Trophoblast cell (in vitro differentiated cells and primary cell): ENCODE measurements at regions not wholly inside any gene's neighbourhood (a gene's known extent, or its start where the extent isn't known, plus 50 kb on each side); places are given as distances from the start of the nearest gene placed in this dataset.

Experiments
- DNase-seq, 2 donors: peaks; one replicate each; pipeline ENCODE4 v3.0.0-alpha.2; 2016
- H2AFZ ChIP-seq: 2 replicates; pipeline ENCODE4 v1.6.1; 2013; ENCODE audit warnings: low read length, moderate library complexity, mild to moderate bottlenecking; ENCODE audit not compliant: insufficient read depth, poor library complexity
- H2AK5ac ChIP-seq: 2 replicates; pipeline ENCODE4 v1.6.1; 2013; ENCODE audit warnings: mild to moderate bottlenecking, low read length
- H2BK120ac ChIP-seq: 2 replicates; pipeline ENCODE4 v1.6.1; 2013; ENCODE audit warnings: low read length, mild to moderate bottlenecking, moderate library complexity; ENCODE audit not compliant: insufficient read depth, poor library complexity
- H2BK12ac ChIP-seq: 2 replicates; pipeline ENCODE4 v1.6.1; 2013; ENCODE audit warnings: mild to moderate bottlenecking, low read length, moderate library complexity
- H2BK5ac ChIP-seq: 2 replicates; pipeline ENCODE4 v1.6.1; 2013; ENCODE audit warnings: low read length, low read depth, moderate library complexity, mild to moderate bottlenecking; ENCODE audit not compliant: poor library complexity
- H3K14ac ChIP-seq: 2 replicates; pipeline ENCODE4 v1.6.1; 2013; ENCODE audit warnings: mild to moderate bottlenecking, low read length
- H3K18ac ChIP-seq: 2 replicates; pipeline ENCODE4 v1.6.1; 2013; ENCODE audit warnings: mild to moderate bottlenecking, low read length
- H3K23ac ChIP-seq: 2 replicates; pipeline ENCODE4 v1.6.1; 2013; ENCODE audit warnings: low read length
- H3K27ac ChIP-seq: 2 replicates; pipeline ENCODE4 v1.5.1; 2013; ENCODE audit warnings: low read depth, mild to moderate bottlenecking, inconsistent platforms, low read length, moderate library complexity
- H3K27me3 ChIP-seq: 2 replicates; pipeline ENCODE4 v1.6.1; 2013; ENCODE audit warnings: inconsistent platforms, mild to moderate bottlenecking, low read length, moderate library complexity; ENCODE audit not compliant: insufficient read depth
- H3K36me3 ChIP-seq, 2 experiments: 1 replicate in 1 of 2; 2 replicates in 1 of 2; pipeline ENCODE4 v1.6.1; 2013; ENCODE audit warnings: low read length in 2 of 2, mild to moderate bottlenecking in 2 of 2, moderate library complexity in 1 of 2; ENCODE audit not compliant: insufficient read depth in 2 of 2, control insufficient read depth in 1 of 2
- H3K4ac ChIP-seq: 2 replicates; pipeline ENCODE4 v1.6.1; 2013; ENCODE audit warnings: low read depth, mild to moderate bottlenecking, low read length, moderate library complexity
- H3K4me1 ChIP-seq, 2 experiments: 1 replicate in 1 of 2; 2 replicates in 1 of 2; pipeline ENCODE4 v1.6.1; 2013; ENCODE audit warnings: low read length in 2 of 2, mild to moderate bottlenecking in 2 of 2, moderate library complexity in 1 of 2; ENCODE audit not compliant: insufficient read depth in 2 of 2, control insufficient read depth in 1 of 2
- H3K4me2 ChIP-seq: 2 replicates; pipeline ENCODE4 v1.6.1; 2013; ENCODE audit warnings: inconsistent platforms, mild to moderate bottlenecking, low read length, moderate library complexity
- H3K4me3 ChIP-seq: 2 replicates; pipeline ENCODE4 v1.5.1; 2013; ENCODE audit warnings: mild to moderate bottlenecking, low read depth, low read length, inconsistent platforms
- H3K79me1 ChIP-seq: one replicate; pipeline ENCODE4 v1.6.1; 2013; ENCODE audit warnings: low read length
- H3K79me2 ChIP-seq: 2 replicates; pipeline ENCODE4 v1.6.1; 2013; ENCODE audit warnings: low read length, mild to moderate bottlenecking; ENCODE audit not compliant: control insufficient read depth, insufficient read depth, poor library complexity
- H3K9ac ChIP-seq: 2 replicates; pipeline ENCODE4 v1.6.1; 2013; ENCODE audit warnings: mild to moderate bottlenecking, low read length
- H3K9me3 ChIP-seq: 2 replicates; pipeline ENCODE4 v1.6.1; 2013; ENCODE audit warnings: low read depth, mild to moderate bottlenecking, control low read depth, inconsistent platforms, low read length; ENCODE audit not compliant: insufficient read depth
- H4K12ac ChIP-seq: 2 replicates; pipeline ENCODE4 v1.6.1; 2013; ENCODE audit warnings: low read depth, mild to moderate bottlenecking, low read length, moderate library complexity
- H4K8ac ChIP-seq: 2 replicates; pipeline ENCODE4 v1.6.1; 2013; ENCODE audit warnings: low read depth, mild to moderate bottlenecking, low read length, moderate library complexity
- H4K91ac ChIP-seq: one replicate; pipeline ENCODE4 v1.6.1; 2013; ENCODE audit warnings: low read depth, mild to moderate bottlenecking, low read length, moderate library complexity
- WGBS: extraction: QIAGEN DNeasy Blood & Tissue Kit; methylation state at CpG from one replicate; pipeline ENCODE4 v1.1.7; 2013; ENCODE audit warnings: missing lambda C conversion rate; ENCODE audit not compliant: insufficient read length, insufficient coverage; ENCODE audit errors: extremely low coverage; 5-methylcytosine and 5-hydroxymethylcytosine counted together

GRCh38 chr13:73212482-73212881 is 153.7 kb downstream of the KLF5 start:
- Histone ChIP-seq H2BK5ac (no peak overlapping the region), H3K4ac (no peak overlapping the region), H4K8ac (no peak overlapping the region), H3K79me2 (no peaks in the 10 kb centered on the region), H3K9ac (no peak overlapping the region), H4K12ac (no peak overlapping the region), H2AK5ac (no peak overlapping the region), H3K4me3 (no peak overlapping the region), H3K9me3 (no peaks in the 10 kb centered on the region), H3K18ac (no peak overlapping the region), H3K4me2 (no peak overlapping the region), H3K27ac (no peak overlapping the region), H2BK12ac (no peak overlapping the region), H3K4me1 (peaks cover 0 to 8% of the 10 kb centered on the region in 2 experiments), H3K23ac (no peak overlapping the region), H2AFZ (no peak overlapping the region), H3K27me3 (no peaks in the 10 kb centered on the region), H2BK120ac (no peak overlapping the region), H3K14ac (no peak overlapping the region), H3K79me1 (peaks cover 2% of the 10 kb centered on the region), H3K36me3 (no peaks in the 10 kb centered on the region), H4K91ac (no peak overlapping the region)
- no CpG with 5 or more reads among the region's 3 CpGs for WGBS
- no peak for DNase-seq

- Histone ChIP-seq H3K79me2 (no peaks in the 10 kb centered on the region), H3K9me3 (no peaks in the 10 kb centered on the region), H2AK5ac (no peak overlapping the region), H3K27me3 (no peaks in the 10 kb centered on the region), H3K9ac (no peak overlapping the region), H3K14ac (no peak overlapping the region), H3K36me3 (no peaks in the 10 kb centered on the region), H4K12ac (no peak overlapping the region), H3K27ac (no peak overlapping the region), H2BK120ac (no peak overlapping the region), H3K4me3 (no peak overlapping the region), H4K8ac (no peak overlapping the region), H3K4me1 (peaks cover 0 to 3% of the 10 kb centered on the region in 2 experiments), H3K4ac (no peak overlapping the region), H2AFZ (no peak overlapping the region), H3K79me1 (no peaks in the 10 kb centered on the region), H4K91ac (no peak overlapping the region), H3K4me2 (no peak overlapping the region), H2BK5ac (no peak overlapping the region), H3K23ac (no peak overlapping the region), H3K18ac (no peak overlapping the region), H2BK12ac (no peak overlapping the region)
- WGBS: no CpG with 5 or more reads among the region's 6 CpGs
- DNase-seq: peak; percentile 49 to 82
Measured at GRCh38 chr13:73210218-73210883, 151.5 kb downstream of the KLF5 start.

- H4K91ac ChIP-seq: no peak overlapping the region
- H3K23ac ChIP-seq: no peak overlapping the region
- no peak overlapping the region for H3K4ac ChIP-seq
- H4K12ac ChIP-seq: no peak overlapping the region
- H2BK5ac ChIP-seq: no peak overlapping the region
- H2AFZ ChIP-seq: no peak overlapping the region
- H2BK120ac ChIP-seq: no peak overlapping the region
- no peak overlapping the region for H2AK5ac ChIP-seq
- no peak overlapping the region for H3K27ac ChIP-seq
- no peak overlapping the region for H3K14ac ChIP-seq
- no peak overlapping the region for H3K4me2 ChIP-seq
- no peak overlapping the region for H3K18ac ChIP-seq
- no CpG with 5 or more reads among the region's 5 CpGs for WGBS
- H2BK12ac ChIP-seq: no peak overlapping the region
- no peaks in the 10 kb centered on the region for H3K79me2 ChIP-seq
- H3K4me1 ChIP-seq: no peaks in the 10 kb centered on the region
- no peak overlapping the region for H3K9ac ChIP-seq
- H4K8ac ChIP-seq: no peak overlapping the region
- H3K27me3 ChIP-seq: no peaks in the 10 kb centered on the region
- H3K36me3 ChIP-seq: no peaks in the 10 kb centered on the region
- DNase-seq: no peak
- no peaks in the 10 kb centered on the region for H3K79me1 ChIP-seq
- H3K4me3 ChIP-seq: no peak overlapping the region
- no peaks in the 10 kb centered on the region for H3K9me3 ChIP-seq
Measured at GRCh38 chr13:73204952-73205351, 146.1 kb downstream of the KLF5 start.

- no peak overlapping the region for H4K12ac ChIP-seq
- no peak overlapping the region for H3K14ac ChIP-seq
- H3K27ac ChIP-seq: no peak overlapping the region
- H4K91ac ChIP-seq: no peak overlapping the region
- no peak overlapping the region for H3K4ac ChIP-seq
- no peak for DNase-seq
- no peak overlapping the region for H3K18ac ChIP-seq
- H3K4me3 ChIP-seq: no peak overlapping the region
- no peak overlapping the region for H2BK12ac ChIP-seq
- no peak overlapping the region for H2BK5ac ChIP-seq
- H3K9me3 ChIP-seq: no peaks in the 10 kb centered on the region
- H3K79me1 ChIP-seq: no peaks in the 10 kb centered on the region
- no peak overlapping the region for H3K4me2 ChIP-seq
- H2BK120ac ChIP-seq: no peak overlapping the region
- H3K27me3 ChIP-seq: no peaks in the 10 kb centered on the region
- no peaks in the 10 kb centered on the region for H3K79me2 ChIP-seq
- no peak overlapping the region for H2AK5ac ChIP-seq
- no CpG with 5 or more reads among the region's 2 CpGs for WGBS
- H3K23ac ChIP-seq: no peak overlapping the region
- H3K36me3 ChIP-seq: no peaks in the 10 kb centered on the region
- H3K4me1 ChIP-seq: no peaks in the 10 kb centered on the region
- H4K8ac ChIP-seq: no peak overlapping the region
- H3K9ac ChIP-seq: no peak overlapping the region
- H2AFZ ChIP-seq: no peak overlapping the region
Measured at GRCh38 chr13:73201626-73202025, 142.8 kb downstream of the KLF5 start.
